ENCODE measurements at regions not wholly inside any gene's neighbourhood (a gene's known extent, or its start where the extent isn't known, plus 50 kb on each side); places are given as distances from the start of the nearest gene placed in this dataset.

DNA sequence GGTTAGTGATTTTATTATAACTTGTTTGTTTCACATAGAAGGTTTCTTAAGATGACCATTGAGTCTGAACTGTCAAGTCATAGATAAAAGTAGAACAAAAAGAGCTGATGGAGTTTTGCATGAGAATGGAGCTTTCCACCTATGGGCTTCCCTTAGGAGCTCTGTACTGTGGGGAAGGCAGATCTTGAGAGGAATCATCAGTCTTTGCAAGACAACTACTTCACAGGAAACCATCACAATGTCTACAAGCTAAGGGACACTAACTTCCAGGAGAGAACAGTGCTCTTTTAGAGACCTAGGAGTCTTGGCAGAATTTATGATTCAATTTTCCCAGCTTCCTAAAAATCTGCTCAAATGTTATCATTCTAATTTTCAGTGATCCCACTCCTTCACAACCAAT is 78.2 kb downstream of the FBXO5 start:
- TF ChIP-seq, protein P1, sequence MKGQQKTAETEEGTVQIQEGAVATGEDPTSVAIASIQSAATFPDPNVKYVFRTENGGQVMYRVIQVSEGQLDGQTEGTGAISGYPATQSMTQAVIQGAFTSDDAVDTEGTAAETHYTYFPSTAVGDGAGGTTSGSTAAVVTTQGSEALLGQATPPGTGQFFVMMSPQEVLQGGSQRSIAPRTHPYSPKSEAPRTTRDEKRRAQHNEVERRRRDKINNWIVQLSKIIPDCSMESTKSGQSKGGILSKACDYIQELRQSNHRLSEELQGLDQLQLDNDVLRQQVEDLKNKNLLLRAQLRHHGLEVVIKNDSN (IDR thresholded peaks at IDR 0.05), result no peak
- TF ChIP-seq TAF1 (IDR thresholded peaks at IDR 0.05; ENCODE audit: low read depth) (no peak), EGR1 (IDR thresholded peaks at IDR 0.05) (no peak), RAD21 (IDR thresholded peaks at IDR 0.05; ENCODE audit: low read depth) (no peak), EP300 (IDR thresholded peaks at IDR 0.05; ENCODE audit: borderline replicate concordance) (no peak), FOXM1 (IDR thresholded peaks at IDR 0.05; ENCODE audit: borderline replicate concordance, low read depth) (no peak), CREB1 (IDR thresholded peaks at IDR 0.05; ENCODE audit: low read depth) (no peak), NFIC (IDR thresholded peaks at IDR 0.05) (no peak), CEBPB (IDR thresholded peaks at IDR 0.05) (no peak), TEAD4 (IDR thresholded peaks at IDR 0.05) (no peak), YY1 (IDR thresholded peaks at IDR 0.05; ENCODE audit: low read depth) (no peak)
- TF ChIP-seq, protein P2, sequence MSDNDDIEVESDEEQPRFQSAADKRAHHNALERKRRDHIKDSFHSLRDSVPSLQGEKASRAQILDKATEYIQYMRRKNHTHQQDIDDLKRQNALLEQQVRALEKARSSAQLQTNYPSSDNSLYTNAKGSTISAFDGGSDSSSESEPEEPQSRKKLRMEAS (IDR thresholded peaks at IDR 0.05), result no peak
- TF ChIP-seq, protein P3, sequence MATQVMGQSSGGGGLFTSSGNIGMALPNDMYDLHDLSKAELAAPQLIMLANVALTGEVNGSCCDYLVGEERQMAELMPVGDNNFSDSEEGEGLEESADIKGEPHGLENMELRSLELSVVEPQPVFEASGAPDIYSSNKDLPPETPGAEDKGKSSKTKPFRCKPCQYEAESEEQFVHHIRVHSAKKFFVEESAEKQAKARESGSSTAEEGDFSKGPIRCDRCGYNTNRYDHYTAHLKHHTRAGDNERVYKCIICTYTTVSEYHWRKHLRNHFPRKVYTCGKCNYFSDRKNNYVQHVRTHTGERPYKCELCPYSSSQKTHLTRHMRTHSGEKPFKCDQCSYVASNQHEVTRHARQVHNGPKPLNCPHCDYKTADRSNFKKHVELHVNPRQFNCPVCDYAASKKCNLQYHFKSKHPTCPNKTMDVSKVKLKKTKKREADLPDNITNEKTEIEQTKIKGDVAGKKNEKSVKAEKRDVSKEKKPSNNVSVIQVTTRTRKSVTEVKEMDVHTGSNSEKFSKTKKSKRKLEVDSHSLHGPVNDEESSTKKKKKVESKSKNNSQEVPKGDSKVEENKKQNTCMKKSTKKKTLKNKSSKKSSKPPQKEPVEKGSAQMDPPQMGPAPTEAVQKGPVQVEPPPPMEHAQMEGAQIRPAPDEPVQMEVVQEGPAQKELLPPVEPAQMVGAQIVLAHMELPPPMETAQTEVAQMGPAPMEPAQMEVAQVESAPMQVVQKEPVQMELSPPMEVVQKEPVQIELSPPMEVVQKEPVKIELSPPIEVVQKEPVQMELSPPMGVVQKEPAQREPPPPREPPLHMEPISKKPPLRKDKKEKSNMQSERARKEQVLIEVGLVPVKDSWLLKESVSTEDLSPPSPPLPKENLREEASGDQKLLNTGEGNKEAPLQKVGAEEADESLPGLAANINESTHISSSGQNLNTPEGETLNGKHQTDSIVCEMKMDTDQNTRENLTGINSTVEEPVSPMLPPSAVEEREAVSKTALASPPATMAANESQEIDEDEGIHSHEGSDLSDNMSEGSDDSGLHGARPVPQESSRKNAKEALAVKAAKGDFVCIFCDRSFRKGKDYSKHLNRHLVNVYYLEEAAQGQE (IDR thresholded peaks at IDR 0.05; ENCODE audit: low read depth), result no peak

Measured in Ishikawa (cell line).